D721Med (cell line): ENCODE measurements at regions not wholly inside any gene's neighbourhood (a gene's known extent, or its start where the extent isn't known, plus 50 kb on each side); places are given as distances from the start of the nearest gene placed in this dataset.

Experiments used
- DNase-seq: peaks from one replicate; pipeline ENCODE4 v3.0.0; 2011; ENCODE audit warnings: low spot score; ENCODE audit not compliant: insufficient read length
- FAIRE-seq: peaks from 2 replicates; lab custom pipeline; 2011; peaks lifted over from hg19 to GRCh38; lab: Jason Lieb, UNC
- TF ChIP-seq, protein P1 (sequence below): IDR thresholded peaks from 2 replicates; pipeline ENCODE4 v1.5.1; 2012; ENCODE audit warnings: mild to moderate bottlenecking, control low read depth; ENCODE audit not compliant: insufficient read depth; ENCODE audit errors: missing control alignments

GRCh38 chr9:108374626-108375025 lies 481.2 kb downstream of the ACTL7B start:
- TF ChIP-seq, protein P1, sequence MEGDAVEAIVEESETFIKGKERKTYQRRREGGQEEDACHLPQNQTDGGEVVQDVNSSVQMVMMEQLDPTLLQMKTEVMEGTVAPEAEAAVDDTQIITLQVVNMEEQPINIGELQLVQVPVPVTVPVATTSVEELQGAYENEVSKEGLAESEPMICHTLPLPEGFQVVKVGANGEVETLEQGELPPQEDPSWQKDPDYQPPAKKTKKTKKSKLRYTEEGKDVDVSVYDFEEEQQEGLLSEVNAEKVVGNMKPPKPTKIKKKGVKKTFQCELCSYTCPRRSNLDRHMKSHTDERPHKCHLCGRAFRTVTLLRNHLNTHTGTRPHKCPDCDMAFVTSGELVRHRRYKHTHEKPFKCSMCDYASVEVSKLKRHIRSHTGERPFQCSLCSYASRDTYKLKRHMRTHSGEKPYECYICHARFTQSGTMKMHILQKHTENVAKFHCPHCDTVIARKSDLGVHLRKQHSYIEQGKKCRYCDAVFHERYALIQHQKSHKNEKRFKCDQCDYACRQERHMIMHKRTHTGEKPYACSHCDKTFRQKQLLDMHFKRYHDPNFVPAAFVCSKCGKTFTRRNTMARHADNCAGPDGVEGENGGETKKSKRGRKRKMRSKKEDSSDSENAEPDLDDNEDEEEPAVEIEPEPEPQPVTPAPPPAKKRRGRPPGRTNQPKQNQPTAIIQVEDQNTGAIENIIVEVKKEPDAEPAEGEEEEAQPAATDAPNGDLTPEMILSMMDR = no peak
- FAIRE-seq (no peak), DNase-seq (no peak)

DNA sequence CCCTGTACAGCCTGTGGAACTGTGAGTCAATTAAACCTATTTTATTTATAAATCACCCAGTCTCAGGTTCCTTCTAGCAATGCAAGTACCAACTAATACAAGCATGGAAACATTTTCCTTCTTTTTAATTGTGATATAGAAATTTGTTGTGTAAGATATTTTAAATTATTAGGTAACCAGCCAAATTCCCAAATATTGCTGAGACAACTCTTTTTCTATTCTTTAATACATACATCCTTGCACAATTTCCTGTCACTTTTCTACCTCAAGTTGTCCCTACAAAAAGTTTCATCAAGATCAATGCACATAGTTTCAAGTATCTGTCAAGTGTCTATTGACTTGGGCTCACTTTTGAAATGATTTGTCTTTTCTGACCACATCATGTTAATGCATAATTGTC lies 488.6 kb downstream of the ACTL7B start:
- TF ChIP-seq, protein P1 = no peak
- DNase-seq (no peak), FAIRE-seq (no peak)

GRCh38 chr9:108363311-108363710 lies 492.5 kb downstream of the ACTL7B start:
- FAIRE-seq (no peak), DNase-seq (no peak)
- TF ChIP-seq, protein P1 = no peak

- TF ChIP-seq, protein P1 = no peak
- DNase-seq = no peak
- FAIRE-seq = no peak
These were observed 495.5 kb downstream of the ACTL7B start for GRCh38 chr9:108360304-108360703.

DNA sequence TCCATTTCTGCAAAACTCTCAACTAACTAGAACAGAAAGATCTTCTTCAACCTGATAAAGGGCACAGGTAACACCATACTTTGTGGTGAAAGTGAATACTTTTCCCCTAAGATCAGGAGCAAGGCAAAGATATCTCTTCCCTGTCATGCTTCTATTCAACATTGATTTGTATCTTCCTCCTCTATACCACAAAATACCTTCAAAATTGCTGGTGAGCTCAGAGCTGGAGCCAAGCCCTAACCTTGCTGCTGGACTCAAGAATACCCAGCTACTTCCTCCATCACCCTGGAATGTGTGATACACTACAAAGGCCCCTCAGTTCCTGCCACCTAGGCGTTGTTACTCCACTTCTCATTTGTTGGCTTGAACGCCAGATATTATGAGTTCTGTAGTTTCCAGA lies 499.0 kb downstream of the ACTL7B start:
- TF ChIP-seq, protein P1 = no peak
- DNase-seq (no peak), FAIRE-seq (no peak)

DNA sequence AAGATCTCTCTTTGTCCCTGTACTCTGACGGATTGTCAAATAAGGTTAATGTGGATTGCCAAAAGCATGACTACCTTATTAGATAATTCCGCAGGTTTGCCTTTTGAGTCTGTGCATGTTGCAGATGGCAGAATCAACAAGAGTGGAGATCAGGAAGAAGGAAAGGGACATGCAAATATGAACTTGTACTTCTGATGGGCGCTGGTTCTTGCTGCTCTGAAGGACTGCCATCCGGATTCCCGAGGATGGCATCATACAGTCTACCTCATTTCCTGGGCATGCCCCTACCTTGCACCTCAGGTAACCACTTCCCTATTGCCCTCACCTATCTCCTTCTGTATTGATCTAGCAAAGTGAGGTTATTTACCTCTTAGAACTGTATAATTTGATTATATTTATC lies 504.2 kb downstream of the ACTL7B start:
- DNase-seq = no peak
- TF ChIP-seq, protein P1 = no peak
- no peak for FAIRE-seq

DNA sequence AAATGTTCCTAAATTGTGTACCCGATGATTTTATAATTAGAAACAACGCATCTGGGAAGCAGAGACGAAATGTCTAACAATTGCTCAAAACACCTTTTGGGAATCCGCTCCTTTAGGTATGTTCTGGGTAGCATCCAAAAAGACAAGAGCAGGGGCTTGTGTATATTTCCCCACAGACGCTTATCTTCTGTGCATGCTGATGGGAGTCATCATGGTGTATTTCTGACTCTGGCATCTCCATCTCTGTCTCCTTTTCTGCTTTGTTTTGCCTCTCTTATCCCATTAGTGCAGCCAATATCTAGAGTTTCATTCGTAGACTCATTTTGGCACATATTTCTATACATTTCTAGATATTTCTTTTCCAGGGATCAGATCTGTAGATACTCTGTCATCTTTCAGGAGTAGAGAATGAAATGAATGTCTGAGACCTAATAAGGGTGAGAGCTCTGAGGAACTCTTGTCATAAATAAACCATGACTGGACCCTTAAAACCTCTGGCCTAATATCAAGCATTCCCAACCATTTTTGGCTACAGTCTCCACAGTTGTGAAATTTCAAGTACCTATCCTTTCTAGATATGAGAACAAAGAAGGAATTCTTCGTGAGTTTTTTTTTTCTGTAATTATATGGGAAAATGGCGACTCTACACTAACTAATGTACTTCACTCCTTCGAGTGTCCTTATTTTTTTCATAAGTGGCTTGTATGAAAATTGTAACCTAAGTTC lies 508.2 kb downstream of the ACTL7B start:
- FAIRE-seq = no peak
- no peak for DNase-seq
- TF ChIP-seq, protein P1 = no peak
